ENCODE measurements at regions not wholly inside any gene's neighbourhood (a gene's known extent, or its start where the extent isn't known, plus 50 kb on each side); places are given as distances from the start of the nearest gene placed in this dataset.

DNA sequence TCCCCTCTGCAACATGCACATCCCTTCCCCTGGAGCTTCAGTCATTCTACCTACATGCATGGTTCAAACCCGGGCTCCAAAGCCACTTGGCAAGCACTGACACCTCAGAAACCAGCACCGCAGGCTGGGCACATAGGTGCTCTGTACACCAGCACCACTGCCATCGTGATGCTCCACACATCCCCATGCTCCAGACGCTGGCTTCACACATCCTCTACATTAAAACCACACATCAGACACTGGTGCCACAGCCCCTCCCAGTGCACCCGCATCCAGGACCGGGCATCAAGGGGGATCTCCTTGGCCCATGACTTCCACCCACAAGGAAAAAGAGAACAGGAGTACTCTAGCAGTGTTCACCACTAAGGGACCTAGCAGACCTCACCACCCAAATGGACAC, 787.7 kb downstream of the CDH18 start:
- DNase-seq (ENCODE audit: low read depth in 1 of 2, low spot score in 1 of 2), result no peak
- Histone ChIP-seq H3K27ac (replicated peaks) (no peak overlapping the region), H3K4me3 (replicated peaks; ENCODE audit: insufficient read depth, low read length) (no peak overlapping the region), H3K27me3 (ENCODE audit: insufficient read depth, poor library complexity, severe bottlenecking) (no peaks in the 10 kb centered on the region)
- TF ChIP-seq SPI1 (IDR thresholded peaks at IDR 0.05; ENCODE audit: borderline replicate concordance, low read depth) (no peak), GABPA (IDR thresholded peaks at IDR 0.05; ENCODE audit: low read depth) (no peak)
- TF ChIP-seq, protein P1, sequence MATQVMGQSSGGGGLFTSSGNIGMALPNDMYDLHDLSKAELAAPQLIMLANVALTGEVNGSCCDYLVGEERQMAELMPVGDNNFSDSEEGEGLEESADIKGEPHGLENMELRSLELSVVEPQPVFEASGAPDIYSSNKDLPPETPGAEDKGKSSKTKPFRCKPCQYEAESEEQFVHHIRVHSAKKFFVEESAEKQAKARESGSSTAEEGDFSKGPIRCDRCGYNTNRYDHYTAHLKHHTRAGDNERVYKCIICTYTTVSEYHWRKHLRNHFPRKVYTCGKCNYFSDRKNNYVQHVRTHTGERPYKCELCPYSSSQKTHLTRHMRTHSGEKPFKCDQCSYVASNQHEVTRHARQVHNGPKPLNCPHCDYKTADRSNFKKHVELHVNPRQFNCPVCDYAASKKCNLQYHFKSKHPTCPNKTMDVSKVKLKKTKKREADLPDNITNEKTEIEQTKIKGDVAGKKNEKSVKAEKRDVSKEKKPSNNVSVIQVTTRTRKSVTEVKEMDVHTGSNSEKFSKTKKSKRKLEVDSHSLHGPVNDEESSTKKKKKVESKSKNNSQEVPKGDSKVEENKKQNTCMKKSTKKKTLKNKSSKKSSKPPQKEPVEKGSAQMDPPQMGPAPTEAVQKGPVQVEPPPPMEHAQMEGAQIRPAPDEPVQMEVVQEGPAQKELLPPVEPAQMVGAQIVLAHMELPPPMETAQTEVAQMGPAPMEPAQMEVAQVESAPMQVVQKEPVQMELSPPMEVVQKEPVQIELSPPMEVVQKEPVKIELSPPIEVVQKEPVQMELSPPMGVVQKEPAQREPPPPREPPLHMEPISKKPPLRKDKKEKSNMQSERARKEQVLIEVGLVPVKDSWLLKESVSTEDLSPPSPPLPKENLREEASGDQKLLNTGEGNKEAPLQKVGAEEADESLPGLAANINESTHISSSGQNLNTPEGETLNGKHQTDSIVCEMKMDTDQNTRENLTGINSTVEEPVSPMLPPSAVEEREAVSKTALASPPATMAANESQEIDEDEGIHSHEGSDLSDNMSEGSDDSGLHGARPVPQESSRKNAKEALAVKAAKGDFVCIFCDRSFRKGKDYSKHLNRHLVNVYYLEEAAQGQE (IDR thresholded peaks at IDR 0.05; ENCODE audit: insufficient replicate concordance, low read depth), result no peak

DNA sequence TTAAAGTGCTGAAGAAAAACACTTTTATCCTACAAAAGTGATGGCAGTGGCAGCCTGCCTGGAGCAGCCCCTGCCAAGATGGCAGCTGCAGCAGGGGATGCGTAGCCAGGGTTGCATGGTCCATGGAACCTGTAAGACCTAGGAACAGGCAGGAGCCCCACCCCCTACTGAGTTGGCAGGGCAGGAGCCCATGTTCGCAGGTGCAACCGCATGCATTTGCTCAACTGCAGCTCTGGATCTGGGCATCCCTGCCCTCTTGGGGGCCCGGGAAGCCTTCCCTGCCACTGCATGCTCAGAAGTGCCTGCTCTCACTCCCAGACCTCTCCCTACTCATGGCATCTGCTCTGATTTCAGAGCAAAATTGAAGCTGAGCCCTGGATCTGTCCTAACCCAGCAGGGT, 779.6 kb downstream of the CDH18 start:
- H3K27ac ChIP-seq (replicated peaks), result no peak overlapping the region
- DNase-seq (ENCODE audit: low read depth in 1 of 2, low spot score in 1 of 2), result no peak
- TF ChIP-seq GABPA (IDR thresholded peaks at IDR 0.05; ENCODE audit: low read depth) (no peak), SPI1 (IDR thresholded peaks at IDR 0.05; ENCODE audit: borderline replicate concordance, low read depth) (no peak), POLR2AphosphoS5 (IDR thresholded peaks at IDR 0.05; ENCODE audit: low read depth) (no peak)
- TF ChIP-seq, protein P1 (IDR thresholded peaks at IDR 0.05; ENCODE audit: insufficient replicate concordance, low read depth), result no peak
- TF ChIP-seq, protein P2, sequence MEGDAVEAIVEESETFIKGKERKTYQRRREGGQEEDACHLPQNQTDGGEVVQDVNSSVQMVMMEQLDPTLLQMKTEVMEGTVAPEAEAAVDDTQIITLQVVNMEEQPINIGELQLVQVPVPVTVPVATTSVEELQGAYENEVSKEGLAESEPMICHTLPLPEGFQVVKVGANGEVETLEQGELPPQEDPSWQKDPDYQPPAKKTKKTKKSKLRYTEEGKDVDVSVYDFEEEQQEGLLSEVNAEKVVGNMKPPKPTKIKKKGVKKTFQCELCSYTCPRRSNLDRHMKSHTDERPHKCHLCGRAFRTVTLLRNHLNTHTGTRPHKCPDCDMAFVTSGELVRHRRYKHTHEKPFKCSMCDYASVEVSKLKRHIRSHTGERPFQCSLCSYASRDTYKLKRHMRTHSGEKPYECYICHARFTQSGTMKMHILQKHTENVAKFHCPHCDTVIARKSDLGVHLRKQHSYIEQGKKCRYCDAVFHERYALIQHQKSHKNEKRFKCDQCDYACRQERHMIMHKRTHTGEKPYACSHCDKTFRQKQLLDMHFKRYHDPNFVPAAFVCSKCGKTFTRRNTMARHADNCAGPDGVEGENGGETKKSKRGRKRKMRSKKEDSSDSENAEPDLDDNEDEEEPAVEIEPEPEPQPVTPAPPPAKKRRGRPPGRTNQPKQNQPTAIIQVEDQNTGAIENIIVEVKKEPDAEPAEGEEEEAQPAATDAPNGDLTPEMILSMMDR (IDR thresholded peaks at IDR 0.05; ENCODE audit: insufficient read depth, low read length), result no peak
- H3K27me3 ChIP-seq (ENCODE audit: insufficient read depth, poor library complexity, severe bottlenecking), result no peaks in the 10 kb centered on the region
- H3K4me3 ChIP-seq (replicated peaks; ENCODE audit: insufficient read depth, low read length), result no peak overlapping the region

DNA sequence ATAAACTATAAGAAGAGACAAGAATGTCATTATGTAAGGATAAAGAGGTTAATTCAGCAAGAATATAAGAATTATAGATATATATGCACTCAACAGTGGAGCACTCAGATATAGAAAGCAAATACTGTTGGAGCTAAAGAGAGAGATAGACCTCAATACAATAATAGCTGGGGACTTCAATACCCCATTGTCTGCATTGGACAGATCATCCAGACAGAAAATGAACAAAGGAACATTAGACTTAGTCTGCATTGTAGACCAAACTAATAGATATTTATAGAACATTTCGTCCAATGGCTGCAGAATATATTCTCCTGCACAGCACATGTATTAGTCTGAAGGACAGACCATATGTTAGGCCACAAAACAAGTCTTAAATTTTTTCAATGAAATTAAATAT, 777.1 kb downstream of the CDH18 start:
- TF ChIP-seq, protein P1 (IDR thresholded peaks at IDR 0.05; ENCODE audit: insufficient replicate concordance, low read depth), result no peak
- TF ChIP-seq, protein P2 (IDR thresholded peaks at IDR 0.05; ENCODE audit: insufficient read depth, low read length), result no peak
- TF ChIP-seq SPI1 (IDR thresholded peaks at IDR 0.05; ENCODE audit: borderline replicate concordance, low read depth) (no peak), GABPA (IDR thresholded peaks at IDR 0.05; ENCODE audit: low read depth) (no peak), POLR2AphosphoS5 (IDR thresholded peaks at IDR 0.05; ENCODE audit: low read depth) (no peak)
- Histone ChIP-seq H3K27ac (replicated peaks) (no peak overlapping the region), H3K4me3 (replicated peaks; ENCODE audit: insufficient read depth, low read length) (no peak overlapping the region), H3K27me3 (ENCODE audit: insufficient read depth, poor library complexity, severe bottlenecking) (no peaks in the 10 kb centered on the region)
- DNase-seq (ENCODE audit: low read depth in 1 of 2, low spot score in 1 of 2), result no peak

All from HL-60 (cell line).